Central memory CD4-positive, alpha-beta T cell (primary cell): ENCODE measurements at regions not wholly inside any gene's neighbourhood (a gene's known extent, or its start where the extent isn't known, plus 50 kb on each side); places are given as distances from the start of the nearest gene placed in this dataset.

Experiments
- DNase-seq: peaks from one replicate; pipeline ENCODE4 v3.0.0; 2022

DNA sequence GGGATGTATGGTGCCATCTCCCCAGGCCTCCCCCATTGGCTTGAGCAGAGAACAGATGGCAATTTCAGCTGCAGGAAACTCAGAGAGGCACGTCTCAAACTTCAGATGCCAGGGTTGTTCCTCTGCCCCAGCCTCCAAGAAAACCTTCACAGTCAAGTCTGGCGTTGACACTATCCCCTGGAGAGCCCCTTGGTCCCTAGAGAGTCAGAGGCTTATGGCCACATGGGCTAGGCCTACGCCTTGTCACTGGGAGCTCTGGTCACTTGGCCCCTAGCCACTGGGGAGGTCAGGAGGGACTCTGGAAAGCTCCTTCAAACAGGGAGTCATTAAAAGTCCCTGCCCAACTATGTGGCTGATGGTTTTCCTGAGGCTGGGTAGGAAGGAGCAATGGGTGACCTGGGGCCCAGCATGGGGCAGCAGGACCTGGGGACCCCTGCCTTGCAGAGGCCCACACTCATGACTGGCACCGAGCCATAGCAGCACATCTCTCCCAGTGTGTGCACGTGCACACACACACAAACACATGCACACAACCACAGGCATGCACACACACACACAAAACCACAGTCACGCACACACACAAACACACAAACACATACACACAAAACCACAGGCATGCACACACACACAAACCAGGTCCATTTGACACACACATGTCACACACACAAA lies 144.2 kb downstream of the GADD45G start:
- DNase-seq: no peak

DNA sequence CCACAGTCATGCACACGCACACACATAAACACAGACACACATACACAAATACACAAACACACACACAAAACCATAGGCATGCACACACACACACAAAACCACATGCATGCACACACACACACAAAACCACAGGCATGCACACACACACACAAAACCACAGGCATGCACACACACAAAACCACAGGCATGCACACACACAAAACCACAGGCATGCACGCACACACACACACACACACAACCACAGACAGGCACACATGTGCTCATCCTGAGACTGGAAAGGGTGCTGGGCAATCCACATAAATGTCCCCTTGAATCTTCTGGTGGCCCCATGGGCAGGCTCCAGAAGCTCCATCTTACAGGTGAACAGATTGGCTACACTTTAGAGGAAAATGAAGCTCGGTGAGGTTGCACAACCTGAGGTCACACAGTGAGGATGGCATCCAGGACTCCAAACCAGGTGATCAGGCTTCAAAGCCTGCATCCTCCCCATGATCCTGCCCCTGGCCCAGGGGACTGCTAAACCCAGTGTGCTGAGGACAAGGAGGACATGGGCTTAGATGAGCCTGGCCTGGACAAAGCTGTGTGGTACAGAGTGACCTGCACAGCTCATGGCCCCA lies 144.8 kb downstream of the GADD45G start:
- DNase-seq: no peak

GRCh38 chr9:89750117-89750791 lies 145.4 kb downstream of the GADD45G start:
- DNase-seq: no peak

DNA sequence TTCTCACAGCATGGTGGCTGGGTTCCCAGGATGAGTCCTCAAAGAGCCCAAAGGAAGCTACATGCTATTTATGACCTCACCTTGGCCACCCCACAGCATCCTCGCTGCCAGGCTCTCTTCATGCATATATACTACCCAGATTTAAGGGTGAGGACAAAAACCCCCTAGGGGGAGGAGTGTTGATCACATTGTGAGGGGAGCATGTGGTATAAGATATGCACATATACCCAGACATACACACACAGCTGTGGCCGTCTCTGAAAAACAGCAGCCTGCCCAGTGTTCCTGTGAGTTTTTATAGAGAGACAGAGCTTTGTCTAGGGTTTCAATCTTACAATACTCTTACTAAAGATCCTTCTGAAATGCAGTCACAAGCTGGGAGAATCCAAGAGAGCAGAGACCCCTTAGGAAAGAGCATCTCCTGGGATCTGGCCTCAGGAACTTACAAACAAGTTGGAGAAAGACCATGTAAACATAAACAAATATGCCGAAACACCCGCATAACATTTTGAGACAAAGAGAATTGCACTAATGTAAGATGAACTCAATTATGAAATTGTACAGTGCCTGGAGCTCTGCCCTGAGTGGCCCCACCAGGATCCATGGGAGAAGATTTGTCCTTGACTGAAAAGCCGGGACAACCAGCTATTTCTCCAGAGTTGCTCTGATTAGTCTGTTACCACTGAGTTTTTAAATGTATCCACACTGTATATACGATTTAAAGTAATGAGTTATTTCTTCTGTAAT lies 146.4 kb downstream of the GADD45G start:
- DNase-seq: no peak

- DNase-seq: no peak
Measured at GRCh38 chr9:89752154-89752553, 147.3 kb downstream of the GADD45G start.

- no peak for DNase-seq
Measured at GRCh38 chr9:89753472-89754055, 148.8 kb downstream of the GADD45G start.

DNA sequence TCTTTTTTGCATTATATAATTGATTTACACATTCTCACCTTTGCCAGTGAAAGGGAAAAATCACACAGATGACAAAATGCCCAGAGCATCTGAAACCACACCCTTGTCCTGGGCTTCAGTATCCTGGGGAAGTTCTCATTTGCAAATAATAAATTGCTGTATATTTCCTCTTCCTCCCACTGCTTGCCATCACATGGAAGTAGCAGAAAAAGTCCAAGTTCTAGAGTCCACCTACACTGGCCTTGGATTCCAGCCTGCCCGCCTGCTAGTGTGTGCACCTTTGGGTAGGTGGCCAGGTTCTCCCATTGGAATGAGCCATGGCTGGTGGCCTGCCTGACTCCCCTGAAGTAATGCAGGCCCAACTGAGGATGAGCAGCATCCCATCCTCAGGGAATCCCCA lies 149.4 kb downstream of the GADD45G start:
- DNase-seq: no peak

DNA sequence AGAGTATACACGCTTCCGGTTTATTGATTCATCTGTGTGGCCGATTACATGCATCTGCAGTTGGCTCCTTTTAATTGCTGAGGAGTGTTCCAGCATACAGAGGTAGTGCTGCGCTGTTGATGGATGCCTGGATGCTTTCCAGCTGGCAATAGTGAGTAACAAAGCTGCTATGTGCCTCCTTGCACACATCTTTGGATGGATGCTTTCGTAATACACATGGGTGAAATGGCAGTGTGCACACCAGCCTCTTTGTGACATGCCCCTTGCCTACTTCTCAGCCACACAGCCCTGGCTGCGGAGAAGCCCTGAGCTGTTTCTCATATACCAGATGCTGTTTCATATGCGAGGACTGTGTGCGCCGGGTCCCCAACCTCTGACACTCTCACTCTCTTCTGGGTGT lies 151.0 kb downstream of the GADD45G start:
- DNase-seq: no peak

- no peak for DNase-seq
Measured at GRCh38 chr9:89756891-89757537, 152.2 kb downstream of the GADD45G start.

GRCh38 chr9:89757776-89758528 lies 153.1 kb downstream of the GADD45G start:
- DNase-seq: no peak

- no peak for DNase-seq
Measured at GRCh38 chr9:89759572-89759971, 154.8 kb downstream of the GADD45G start.

- DNase-seq: no peak
Measured at GRCh38 chr9:89760123-89760522, 155.3 kb downstream of the GADD45G start.

DNA sequence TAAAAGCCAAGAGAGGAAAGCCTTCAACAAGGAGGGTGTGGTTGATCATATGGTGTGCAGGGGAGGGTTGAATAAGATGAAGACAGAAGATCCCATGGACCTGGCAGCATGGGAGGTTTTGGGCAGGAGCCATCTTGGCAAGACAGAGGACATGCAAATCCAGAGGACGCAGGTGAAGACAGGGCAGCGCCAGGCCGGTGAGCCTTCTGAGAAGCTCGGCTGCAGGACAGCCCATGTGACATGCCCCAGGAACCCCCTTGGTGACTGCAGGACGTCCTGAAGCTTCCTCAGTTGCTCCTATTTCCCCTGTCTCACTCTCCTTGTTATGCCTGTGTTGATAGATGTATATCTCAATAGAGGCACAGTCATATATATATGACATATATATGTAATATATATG lies 159.4 kb downstream of the GADD45G start:
- no peak for DNase-seq

GRCh38 chr9:89765211-89765946 lies 160.6 kb downstream of the GADD45G start:
- no peak for DNase-seq

- DNase-seq: no peak
Measured at GRCh38 chr9:89766991-89767390, 162.2 kb downstream of the GADD45G start.

DNA sequence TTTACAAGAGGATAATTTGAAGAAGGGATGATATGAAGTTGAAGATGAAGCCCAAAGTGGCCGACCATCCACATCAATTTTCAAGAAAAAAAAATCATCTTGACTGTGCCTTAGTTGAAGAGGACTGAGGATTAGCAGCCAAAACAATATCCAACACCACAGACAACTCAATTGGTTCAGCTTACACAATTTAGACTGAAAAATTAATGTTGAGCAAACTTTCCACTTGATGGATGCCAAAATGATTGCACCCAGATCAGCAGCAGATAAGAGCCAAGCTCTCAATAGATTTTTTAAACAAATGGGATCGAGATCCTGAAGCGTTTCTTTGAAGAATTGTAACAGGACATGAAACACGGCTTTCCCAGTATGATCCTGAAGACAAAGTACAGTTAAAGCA lies 163.2 kb downstream of the GADD45G start:
- DNase-seq: no peak

GRCh38 chr9:89768650-89769071 lies 163.8 kb downstream of the GADD45G start:
- no peak for DNase-seq

DNA sequence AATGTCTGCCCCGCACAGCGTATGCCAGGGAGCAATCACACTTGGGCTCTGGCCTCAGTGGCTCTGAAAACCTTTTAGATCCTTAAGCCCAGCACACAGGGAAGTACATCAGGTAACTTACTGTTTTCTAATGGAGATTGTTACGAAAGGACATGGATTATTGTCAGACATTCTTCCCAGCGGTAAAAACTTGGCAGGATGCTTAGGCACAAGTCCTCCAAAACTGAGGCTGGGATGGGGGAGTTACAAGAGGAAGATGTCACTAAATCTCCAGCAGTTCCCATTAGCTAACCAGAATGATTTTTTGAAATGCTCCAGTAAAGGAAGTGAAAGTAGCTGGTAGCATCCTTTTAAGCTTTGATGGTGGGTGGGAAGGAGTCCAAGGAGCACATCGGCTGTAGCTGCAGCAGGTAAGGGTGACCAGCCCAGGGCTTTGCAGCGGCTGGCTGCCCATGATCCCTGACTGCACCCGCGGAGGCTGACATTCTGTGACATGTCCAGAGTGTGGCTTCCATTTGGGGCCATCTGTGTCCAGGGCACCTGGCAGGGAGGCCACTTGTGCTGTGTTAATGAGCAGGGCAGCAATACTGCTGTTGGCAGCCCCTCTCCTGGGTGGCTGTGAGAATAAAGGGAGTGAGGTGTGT lies 165.8 kb downstream of the GADD45G start:
- DNase-seq: no peak

- no peak for DNase-seq
Measured at GRCh38 chr9:89771205-89771604, 166.4 kb downstream of the GADD45G start.

GRCh38 chr9:89773170-89773569 lies 168.4 kb downstream of the GADD45G start:
- no peak for DNase-seq
